GM12874 (cell line): ENCODE measurements at regions not wholly inside any gene's neighbourhood (a gene's known extent, or its start where the extent isn't known, plus 50 kb on each side); places are given as distances from the start of the nearest gene placed in this dataset.

Experiments used
- TF ChIP-seq, protein P1 (sequence below): IDR thresholded peaks from 2 replicates; pipeline ENCODE4 v1.5.1; 2011; ENCODE audit warnings: low read depth, mild to moderate bottlenecking, control low read depth, low read length, moderate library complexity; ENCODE audit not compliant: insufficient read depth

DNA sequence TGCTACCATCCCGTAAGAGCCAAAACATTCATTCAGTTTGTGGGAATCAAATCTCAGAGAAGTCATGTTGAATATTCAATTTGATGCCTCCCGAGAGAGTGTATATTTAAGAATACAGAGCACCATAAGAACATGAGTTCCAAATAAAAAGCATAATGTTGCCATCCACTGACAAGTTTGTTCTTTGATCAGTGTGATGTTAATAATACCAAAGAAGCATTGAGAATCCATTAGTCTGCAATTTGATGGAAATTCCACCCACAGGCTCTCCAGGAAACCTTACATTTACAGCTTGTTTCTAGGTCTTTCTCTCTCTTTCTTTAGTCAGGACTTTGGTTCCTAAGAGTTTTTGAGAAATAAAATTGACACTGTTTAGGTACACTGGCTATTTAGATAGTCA, 200.6 kb upstream of the SFRP2 start:
- TF ChIP-seq, protein P1, sequence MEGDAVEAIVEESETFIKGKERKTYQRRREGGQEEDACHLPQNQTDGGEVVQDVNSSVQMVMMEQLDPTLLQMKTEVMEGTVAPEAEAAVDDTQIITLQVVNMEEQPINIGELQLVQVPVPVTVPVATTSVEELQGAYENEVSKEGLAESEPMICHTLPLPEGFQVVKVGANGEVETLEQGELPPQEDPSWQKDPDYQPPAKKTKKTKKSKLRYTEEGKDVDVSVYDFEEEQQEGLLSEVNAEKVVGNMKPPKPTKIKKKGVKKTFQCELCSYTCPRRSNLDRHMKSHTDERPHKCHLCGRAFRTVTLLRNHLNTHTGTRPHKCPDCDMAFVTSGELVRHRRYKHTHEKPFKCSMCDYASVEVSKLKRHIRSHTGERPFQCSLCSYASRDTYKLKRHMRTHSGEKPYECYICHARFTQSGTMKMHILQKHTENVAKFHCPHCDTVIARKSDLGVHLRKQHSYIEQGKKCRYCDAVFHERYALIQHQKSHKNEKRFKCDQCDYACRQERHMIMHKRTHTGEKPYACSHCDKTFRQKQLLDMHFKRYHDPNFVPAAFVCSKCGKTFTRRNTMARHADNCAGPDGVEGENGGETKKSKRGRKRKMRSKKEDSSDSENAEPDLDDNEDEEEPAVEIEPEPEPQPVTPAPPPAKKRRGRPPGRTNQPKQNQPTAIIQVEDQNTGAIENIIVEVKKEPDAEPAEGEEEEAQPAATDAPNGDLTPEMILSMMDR, result no peak

DNA sequence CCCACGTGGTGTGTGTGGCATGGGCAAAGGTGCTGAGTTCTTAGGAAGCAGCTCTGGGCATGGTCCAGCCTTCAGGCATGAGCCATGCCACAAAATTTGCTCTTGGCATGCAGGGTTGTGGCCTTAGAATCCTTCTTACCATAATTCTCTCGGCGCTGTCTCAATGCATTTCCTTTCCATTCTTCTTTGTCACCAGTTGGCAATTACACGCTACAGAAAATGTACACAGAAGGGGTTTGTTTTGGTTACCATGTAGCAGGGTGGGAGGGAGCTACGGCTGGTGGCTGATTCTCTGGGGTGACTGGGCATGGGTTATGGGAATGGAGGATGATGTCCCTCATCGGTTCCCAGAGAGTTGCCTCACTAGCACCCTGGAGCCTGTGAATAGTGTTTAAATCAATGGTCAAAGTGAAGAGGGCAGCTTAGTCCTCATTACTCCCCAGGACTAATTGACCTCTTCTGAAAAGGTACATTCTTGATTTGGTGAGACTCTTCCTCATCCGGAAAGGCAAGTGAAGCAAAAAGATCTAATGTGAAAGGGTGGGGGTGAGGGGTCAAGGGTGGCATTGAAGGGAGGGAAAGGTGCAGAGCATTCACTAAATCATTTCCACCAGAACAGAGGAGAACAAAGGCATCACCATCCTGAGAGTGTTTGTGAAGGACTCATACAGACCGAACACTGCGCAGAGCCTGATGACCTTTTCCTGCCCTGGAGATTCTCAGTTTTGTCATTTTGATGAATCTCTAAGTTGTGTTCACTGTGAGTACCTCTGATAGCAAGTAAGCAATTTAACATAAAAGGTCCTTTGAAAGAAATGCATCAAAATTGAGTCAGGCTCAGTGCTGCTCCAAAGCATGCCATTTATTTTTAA, 199.8 kb upstream of the SFRP2 start:
- TF ChIP-seq, protein P1, result no peak

DNA sequence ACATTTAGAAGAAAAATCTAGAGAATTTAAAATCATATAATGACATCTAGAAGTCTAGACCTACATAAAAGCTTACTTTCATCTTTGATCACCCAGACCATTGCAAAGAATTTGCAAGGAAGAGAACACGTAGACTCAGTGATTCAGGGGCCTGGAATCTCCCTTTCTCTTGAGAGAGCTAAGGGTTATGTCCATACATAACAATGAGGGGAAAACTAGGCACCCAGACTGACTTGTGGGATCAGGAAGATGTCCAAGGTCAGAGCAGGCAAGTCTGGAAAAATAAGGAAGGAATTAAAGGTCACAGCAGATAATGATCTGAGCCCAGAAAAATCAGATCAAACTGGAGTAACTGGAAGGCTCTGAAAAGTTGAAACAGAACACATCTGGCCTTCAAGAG, 198.4 kb upstream of the SFRP2 start:
- TF ChIP-seq, protein P1, result no peak

DNA sequence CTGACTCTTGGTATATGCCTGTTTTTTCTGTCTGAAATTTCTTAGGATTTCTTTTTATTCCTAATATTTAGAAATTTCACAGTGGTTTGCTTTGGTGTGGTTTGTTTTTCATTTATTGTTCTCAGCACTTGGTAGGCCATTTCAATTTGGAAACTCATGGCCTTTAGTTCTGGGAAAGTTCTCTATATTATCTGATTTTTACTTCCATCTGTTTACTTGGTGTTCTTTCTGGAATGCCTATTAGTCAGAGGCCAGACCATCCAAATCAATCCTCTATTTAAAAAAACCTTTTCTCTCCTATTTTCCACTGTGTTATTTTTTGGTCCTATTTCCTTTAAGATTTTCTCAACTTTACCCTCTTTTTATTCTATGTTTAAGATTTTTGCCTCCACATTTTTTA, 188.1 kb upstream of the SFRP2 start:
- TF ChIP-seq, protein P1, result no peak

DNA sequence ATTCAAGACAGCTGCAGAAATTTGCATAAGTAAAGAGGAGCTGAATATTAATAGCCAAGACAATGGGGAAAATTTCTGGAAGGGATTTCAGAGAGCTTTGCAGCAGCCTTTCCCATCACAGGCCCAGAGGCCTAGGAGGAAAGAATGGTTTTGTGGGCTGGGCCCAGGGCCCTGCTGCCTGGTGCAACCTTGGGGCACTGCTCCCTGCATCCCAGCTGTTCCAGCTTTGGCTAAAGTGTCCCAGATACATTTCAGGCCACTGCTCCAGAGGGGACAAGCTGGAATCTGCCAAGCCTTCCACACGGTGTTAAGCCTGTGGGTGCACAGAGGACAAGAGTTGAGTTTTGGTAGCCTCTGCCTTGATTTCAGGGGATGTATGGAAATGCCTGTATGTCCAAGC, 185.6 kb upstream of the SFRP2 start:
- TF ChIP-seq, protein P1, result no peak

DNA sequence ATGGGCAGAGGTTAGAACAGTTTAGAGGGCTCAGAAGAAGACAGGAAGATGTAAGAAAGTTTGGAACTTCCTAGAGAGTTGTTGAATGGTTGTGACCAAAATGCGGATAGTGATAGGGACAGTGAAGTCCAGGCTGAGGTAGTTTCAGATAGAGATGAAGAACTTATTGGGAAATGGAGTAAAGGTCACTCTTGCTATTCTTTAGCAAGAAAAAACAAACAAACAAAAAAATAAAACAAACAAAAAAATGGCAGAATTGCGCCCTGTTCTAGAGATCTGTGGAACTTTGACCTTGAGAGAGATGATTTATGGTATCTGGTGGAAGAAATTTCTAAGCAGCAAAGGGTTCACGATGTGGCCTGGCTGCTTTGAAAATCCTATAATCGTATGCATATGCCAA, 185.1 kb upstream of the SFRP2 start:
- TF ChIP-seq, protein P1, result no peak

DNA sequence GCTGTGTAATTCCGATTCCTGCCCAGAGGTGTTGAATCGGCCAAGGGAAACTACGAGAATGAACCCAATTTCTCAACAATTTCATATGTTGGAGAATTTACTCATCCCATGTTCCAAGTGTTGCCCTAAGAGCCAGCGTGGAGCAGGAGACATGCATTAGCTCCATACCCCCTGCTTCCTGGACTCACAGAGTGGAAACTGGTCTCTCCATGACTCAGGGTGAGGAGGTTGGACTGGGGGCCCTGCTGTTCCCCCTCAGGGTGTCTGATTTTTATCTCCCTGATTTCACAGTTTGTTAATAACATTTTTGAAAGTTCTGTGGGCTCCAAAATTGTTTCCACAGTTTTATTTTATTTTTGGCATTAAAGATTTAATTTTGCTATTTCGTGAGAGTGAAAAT, 183.0 kb upstream of the SFRP2 start:
- TF ChIP-seq, protein P1, result no peak
